ENCODE measurements at regions not wholly inside any gene's neighbourhood (a gene's known extent, or its start where the extent isn't known, plus 50 kb on each side); places are given as distances from the start of the nearest gene placed in this dataset.

DNA sequence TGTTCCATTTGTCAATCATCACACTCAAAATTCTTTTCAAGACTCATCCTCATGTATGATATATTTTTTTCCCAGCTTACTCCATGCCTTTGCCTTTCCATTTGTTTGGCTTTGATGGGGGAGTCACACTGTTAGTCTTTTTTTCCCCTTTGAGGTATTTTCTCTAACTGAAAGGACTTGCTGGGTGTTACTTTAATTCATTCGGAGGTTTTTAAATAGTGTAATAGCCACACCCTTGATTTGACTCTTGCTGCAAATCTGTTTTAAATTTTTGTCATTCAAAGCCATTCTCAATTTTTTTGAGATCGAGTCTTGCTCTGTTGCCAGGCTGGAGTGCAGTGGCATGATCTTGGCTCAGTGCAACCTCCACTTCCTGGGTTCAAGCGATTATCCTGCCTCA lies 84.1 kb downstream of the C11orf87 start:
- TF ChIP-seq, protein P1, sequence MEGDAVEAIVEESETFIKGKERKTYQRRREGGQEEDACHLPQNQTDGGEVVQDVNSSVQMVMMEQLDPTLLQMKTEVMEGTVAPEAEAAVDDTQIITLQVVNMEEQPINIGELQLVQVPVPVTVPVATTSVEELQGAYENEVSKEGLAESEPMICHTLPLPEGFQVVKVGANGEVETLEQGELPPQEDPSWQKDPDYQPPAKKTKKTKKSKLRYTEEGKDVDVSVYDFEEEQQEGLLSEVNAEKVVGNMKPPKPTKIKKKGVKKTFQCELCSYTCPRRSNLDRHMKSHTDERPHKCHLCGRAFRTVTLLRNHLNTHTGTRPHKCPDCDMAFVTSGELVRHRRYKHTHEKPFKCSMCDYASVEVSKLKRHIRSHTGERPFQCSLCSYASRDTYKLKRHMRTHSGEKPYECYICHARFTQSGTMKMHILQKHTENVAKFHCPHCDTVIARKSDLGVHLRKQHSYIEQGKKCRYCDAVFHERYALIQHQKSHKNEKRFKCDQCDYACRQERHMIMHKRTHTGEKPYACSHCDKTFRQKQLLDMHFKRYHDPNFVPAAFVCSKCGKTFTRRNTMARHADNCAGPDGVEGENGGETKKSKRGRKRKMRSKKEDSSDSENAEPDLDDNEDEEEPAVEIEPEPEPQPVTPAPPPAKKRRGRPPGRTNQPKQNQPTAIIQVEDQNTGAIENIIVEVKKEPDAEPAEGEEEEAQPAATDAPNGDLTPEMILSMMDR (IDR thresholded peaks at IDR 0.05), result no peak
- TF ChIP-seq POLR2A (IDR thresholded peaks at IDR 0.05), result no peak
